PFSK-1 (cell line): ENCODE measurements at regions not wholly inside any gene's neighbourhood (a gene's known extent, or its start where the extent isn't known, plus 50 kb on each side); places are given as distances from the start of the nearest gene placed in this dataset.

Experiments used
- FOXP2 ChIP-seq: optimal IDR thresholded peaks from 2 replicates; pipeline ENCODE3; 2011; ENCODE audit warnings: borderline replicate concordance, control low read depth, inconsistent platforms; ENCODE audit not compliant: insufficient read depth; ENCODE audit errors: extremely low read length, extremely low read depth
- POLR2AphosphoS5 ChIP-seq: IDR thresholded peaks from 2 replicates; pipeline ENCODE4 v1.6.1; 2012; ENCODE audit warnings: low read depth, mild to moderate bottlenecking, control low read depth, low read length, moderate library complexity
- REST ChIP-seq, 2 experiments: IDR thresholded peaks; 2 replicates each; pipeline versions ENCODE4 v1.6.1 to v1.8.0; 2011 to 2012; ENCODE audit warnings: low read depth in 2 of 2, low read length in 2 of 2, control low read depth in 1 of 2, inconsistent platforms in 1 of 2, mild to moderate bottlenecking in 1 of 2, moderate library complexity in 1 of 2; ENCODE audit not compliant: insufficient read depth in 1 of 2
- SIN3A ChIP-seq: IDR thresholded peaks from 2 replicates; pipeline ENCODE4 v1.6.1; 2012; ENCODE audit warnings: mild to moderate bottlenecking, low read length, moderate library complexity, borderline replicate concordance; ENCODE audit not compliant: insufficient read depth
- TAF1 ChIP-seq: IDR thresholded peaks from 2 replicates; pipeline ENCODE4 v1.6.1; 2012; ENCODE audit warnings: low read length, control low read depth, borderline replicate concordance; ENCODE audit not compliant: insufficient read depth

GRCh38 chr4:13957871-13958270, 330.3 kb upstream of the BOD1L1 start:
- TF ChIP-seq POLR2AphosphoS5 = no peak
- TF ChIP-seq SIN3A = no peak
- TF ChIP-seq REST (IDR thresholded peaks at IDR 0.05; ENCODE audit: insufficient read depth in 1 of 2, low read depth in 2 of 2, low read length in 2 of 2) = no peak
- TF ChIP-seq TAF1 = no peak
- TF ChIP-seq FOXP2 = no peak
